Endothelial cell of umbilical vein (primary cell): ENCODE measurements at regions not wholly inside any gene's neighbourhood (a gene's known extent, or its start where the extent isn't known, plus 50 kb on each side); places are given as distances from the start of the nearest gene placed in this dataset.

Experiments
- BruUV-seq: library from RNA; stranded (reverse); fragments of 400-500 nt; replicated peaks from 2 replicates; lab custom pipeline; 2021; lab: Mats Ljungman, UMichigan
- CTCF ChIA-PET: fragments of 300-600, 350-600 bp; sonication (Branson Sonifier 250); formaldehyde crosslinking; loops from one replicate; lab custom pipeline; 2021; ENCODE audit warnings: antibody characterized with exemption, inconsistent platforms; lab: Charles Lee
- POLR2A ChIA-PET: fragments of 300-600, 350-600 bp; sonication (Branson Sonifier 250); formaldehyde crosslinking; loops from one replicate; lab custom pipeline; 2021; ENCODE audit warnings: antibody characterized with exemption, inconsistent platforms; lab: Charles Lee
- DNase-seq: peaks from one replicate; pipeline ENCODE4 v3.0.0-alpha.2; 2011; ENCODE audit warnings: low read depth, low spot score
- FAIRE-seq: peaks from 2 replicates; lab custom pipeline; 2011; peaks lifted over from hg19 to GRCh38; lab: Jason Lieb, UNC
- H2AFZ ChIP-seq: 2 replicates; pipeline ENCODE4 v1.6.0; 2012; ENCODE audit warnings: low read depth, low read length, control low read depth, inconsistent platforms
- H3K27ac ChIP-seq: 2 replicates; pipeline ENCODE4 v1.5.1; 2011; ENCODE audit warnings: low read depth, mild to moderate bottlenecking, control low read depth, low read length, moderate library complexity; ENCODE audit not compliant: insufficient read depth
- H3K27me3 ChIP-seq, 2 experiments: 2 replicates each; pipeline versions ENCODE4 v1.6.0 to v1.6.1; 2011; ENCODE audit warnings: low read length in 2 of 2, mixed read lengths in 1 of 2; ENCODE audit not compliant: control insufficient read depth in 2 of 2, insufficient read depth in 2 of 2
- H3K36me3 ChIP-seq, 2 experiments: 2 replicates in 1 of 2; 3 replicates in 1 of 2; pipeline ENCODE4 v1.5.1; 2011; ENCODE audit warnings: low read length in 2 of 2, mild to moderate bottlenecking in 1 of 2, moderate library complexity in 1 of 2; ENCODE audit not compliant: control insufficient read depth in 2 of 2, insufficient read depth in 2 of 2; ENCODE audit errors: extremely low read depth in 1 of 2
- H3K4me1 ChIP-seq: 3 replicates; pipeline ENCODE4 v1.5.1; 2011; ENCODE audit warnings: mild to moderate bottlenecking, low read length; ENCODE audit not compliant: control insufficient read depth, insufficient read depth; ENCODE audit errors: extremely low read depth
- H3K4me2 ChIP-seq: 2 replicates; pipeline ENCODE4 v1.6.1; 2011; ENCODE audit warnings: low read length, control low read depth, mixed read lengths; ENCODE audit not compliant: insufficient read depth
- H3K4me3 ChIP-seq, 3 experiments: fragments of 200-600 bp in 1 of 3; sonication (generic), shearing (Covaris generic) in 1 of 3; replicated peaks in 1 of 3; 2 replicates each; pipeline ENCODE4 v1.5.1; 2011 to 2016; ENCODE audit warnings: control low read depth in 3 of 3, low read length in 3 of 3, mild to moderate bottlenecking in 2 of 3, inconsistent platforms in 1 of 3, low read depth in 1 of 3, moderate library complexity in 1 of 3; ENCODE audit not compliant: insufficient read depth in 1 of 3
- H3K79me2 ChIP-seq: 2 replicates; pipeline ENCODE4 v1.6.0; 2012; ENCODE audit warnings: low read length, inconsistent platforms; ENCODE audit not compliant: control insufficient read depth, insufficient read depth
- H3K9ac ChIP-seq: replicated peaks from 2 replicates; pipeline ENCODE3; 2011; ENCODE audit warnings: low read length, control low read depth; ENCODE audit not compliant: insufficient read depth; ENCODE audit errors: extremely low read depth
- H3K9me1 ChIP-seq: replicated peaks from 3 replicates; pipeline ENCODE4 v1.6.0; 2011; ENCODE audit warnings: mild to moderate bottlenecking, low read length; ENCODE audit not compliant: control insufficient read depth, insufficient read depth; ENCODE audit errors: extremely low read depth
- H3K9me3 ChIP-seq: replicated peaks from 2 replicates; pipeline ENCODE4 v1.5.1; 2012; ENCODE audit warnings: low read length, inconsistent platforms; ENCODE audit not compliant: control insufficient read depth, insufficient read depth
- H4K20me1 ChIP-seq: replicated peaks from 2 replicates; pipeline ENCODE3; 2011; ENCODE audit warnings: mild to moderate bottlenecking, low read length; ENCODE audit not compliant: control insufficient read depth, insufficient read depth; ENCODE audit errors: extremely low read depth
- EZH2 ChIP-seq: IDR thresholded peaks from 2 replicates; pipeline ENCODE4 v1.6.1; 2012; ENCODE audit warnings: borderline replicate concordance, low read depth, mild to moderate bottlenecking, moderate library complexity, low read length, inconsistent platforms; ENCODE audit not compliant: severe bottlenecking
- FOS ChIP-seq: IDR thresholded peaks from 2 replicates; pipeline ENCODE4 v1.6.1; 2011; ENCODE audit warnings: mild to moderate bottlenecking, low read length, moderate library complexity, borderline replicate concordance; ENCODE audit not compliant: insufficient read depth
- GATA2 ChIP-seq: IDR thresholded peaks from 2 replicates; pipeline ENCODE4 v1.7.0; 2011; ENCODE audit warnings: low read depth, mild to moderate bottlenecking, moderate library complexity, mixed read lengths, low read length; ENCODE audit not compliant: insufficient read length, insufficient read depth
- JUN ChIP-seq: IDR thresholded peaks from 2 replicates; pipeline ENCODE4 v1.6.1; 2011; ENCODE audit warnings: borderline replicate concordance, low read depth; ENCODE audit not compliant: insufficient read length, insufficient read depth
- MYC ChIP-seq: IDR thresholded peaks from one replicate; pipeline ENCODE4 v1.6.1; 2011; ENCODE audit warnings: mild to moderate bottlenecking, low read depth, low read length
- POLR2A ChIP-seq: IDR thresholded peaks from 2 replicates; pipeline ENCODE4 v1.6.1; 2012; ENCODE audit warnings: low read depth, mild to moderate bottlenecking, control low read depth, low read length
- POLR2AphosphoS5 ChIP-seq: IDR thresholded peaks from 2 replicates; pipeline ENCODE4 v1.6.1; 2012; ENCODE audit warnings: low read depth, mild to moderate bottlenecking, control low read depth, low read length, moderate library complexity; ENCODE audit not compliant: insufficient read depth
- dilution Hi-C: fragments of 300-500 bp; cut with MboI; formaldehyde crosslinking; loops from one replicate; pipeline ENCODE4 v1.15.0; 2019; ENCODE audit warnings: low sequenced_read_pairs; ENCODE audit not compliant: extremely low pct_ligation_motif_present
- intact Hi-C: fragments of 100-400 bp; cut with micrococcal nuclease; formaldehyde crosslinking; loops from one replicate; pipeline ENCODE4 v1.10.0; 2022
- TF ChIP-seq, protein P1 (sequence below): IDR thresholded peaks from 2 replicates; pipeline ENCODE4 v1.6.1; 2011; ENCODE audit not compliant: insufficient read depth, insufficient read length
- TF ChIP-seq, protein P2 (sequence below), 2 donors: IDR thresholded peaks; 1 replicate in 1 of 2; 2 replicates in 1 of 2; pipeline ENCODE4 v1.5.1; 2011; ENCODE audit warnings: low read length in 2 of 2, mild to moderate bottlenecking in 2 of 2, moderate library complexity in 2 of 2, control low read depth in 1 of 2, inconsistent platforms in 1 of 2, low read depth in 1 of 2; ENCODE audit not compliant: insufficient read depth in 1 of 2; ENCODE audit errors: extremely low read depth in 1 of 2

DNA sequence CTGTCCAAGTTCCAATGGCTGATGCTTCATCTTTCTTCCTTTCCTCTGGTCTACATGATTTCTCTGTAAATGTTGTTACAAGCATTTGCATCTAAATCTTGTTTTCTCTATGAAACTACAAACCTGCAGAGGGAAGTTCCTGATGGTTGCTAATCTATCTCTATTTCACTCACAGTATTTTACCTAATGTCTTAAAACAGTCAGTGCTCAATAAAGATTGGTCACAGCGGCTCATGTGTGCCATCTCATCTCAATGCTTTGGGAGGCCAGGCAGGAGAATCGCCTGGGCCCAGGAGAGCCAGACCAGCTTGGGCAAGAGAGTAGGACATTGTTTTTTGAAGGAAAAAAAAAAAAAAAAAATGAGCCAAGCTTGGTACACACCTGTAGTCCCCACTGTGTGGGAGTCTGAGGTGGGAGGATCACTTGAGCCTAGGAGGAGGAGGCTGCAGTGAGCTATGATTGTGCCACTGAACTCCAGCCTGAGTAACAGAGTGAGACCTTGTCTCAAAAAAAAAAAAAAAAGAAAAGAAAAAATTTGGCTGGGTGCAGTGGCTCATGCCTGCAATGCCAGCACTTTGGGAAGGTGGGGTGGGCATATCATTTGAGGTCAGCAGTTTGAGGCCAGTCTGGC lies 71.3 kb upstream of the ARMC3 start:
- FAIRE-seq (no peak), DNase-seq (no peak)
- H4K20me1 ChIP-seq = no peaks in the 10 kb centered on the region
- no peaks in the 10 kb centered on the region for H3K4me1 ChIP-seq
- TF ChIP-seq EZH2 = no peak
- no peaks in the 10 kb centered on the region for H3K9me3 ChIP-seq
- H3K27ac ChIP-seq = no peak overlapping the region
- no peaks in the 10 kb centered on the region for H3K36me3 ChIP-seq
- H3K4me2 ChIP-seq = no peak overlapping the region
- no peak overlapping the region for H3K4me3 ChIP-seq
- intact Hi-C loops = no loop called here
- dilution Hi-C loops = no loop called here
- no TSS peak for BruUV-seq
- ChIA-PET POLR2A (no interaction called here), CTCF (no interaction called here)
- H2AFZ ChIP-seq = no peak overlapping the region
- H3K9me1 ChIP-seq = no peaks in the 10 kb centered on the region
- no peak overlapping the region for H3K9ac ChIP-seq
- H3K27me3 ChIP-seq = no peaks in the 10 kb centered on the region
- no peaks in the 10 kb centered on the region for H3K79me2 ChIP-seq

DNA sequence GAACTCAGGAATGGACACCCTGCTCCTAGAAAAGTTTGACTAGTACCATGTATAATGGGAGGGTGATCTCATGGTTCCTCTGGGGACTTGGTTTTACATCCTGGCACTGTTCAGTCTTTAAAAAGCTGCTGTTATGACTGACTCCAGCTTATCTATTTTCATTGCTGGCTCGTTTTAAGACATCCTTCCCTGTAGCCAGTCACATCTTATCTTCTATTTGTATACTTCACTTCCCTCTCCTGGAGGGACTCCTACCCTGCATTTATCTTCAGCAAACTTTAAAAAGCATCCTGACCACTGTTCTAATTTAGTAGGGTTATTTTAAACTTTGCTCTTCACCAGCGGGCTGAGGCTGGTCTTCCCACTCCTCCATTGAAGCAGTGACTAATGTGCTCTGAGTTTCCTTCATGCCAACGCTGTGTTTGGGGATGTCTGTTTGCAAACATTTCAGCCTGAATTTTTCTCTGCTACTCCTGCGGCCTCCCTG lies 72.9 kb upstream of the ARMC3 start:
- BruUV-seq = no TSS peak
- Histone ChIP-seq H3K79me2 (no peaks in the 10 kb centered on the region), H3K27me3 (no peaks in the 10 kb centered on the region), H4K20me1 (no peaks in the 10 kb centered on the region), H3K4me2 (no peak overlapping the region), H3K4me1 (no peaks in the 10 kb centered on the region), H3K9me3 (no peaks in the 10 kb centered on the region), H3K9ac (no peak overlapping the region), H3K27ac (no peak overlapping the region), H2AFZ (no peak overlapping the region), H3K36me3 (no peaks in the 10 kb centered on the region), H3K4me3 (no peak overlapping the region), H3K9me1 (no peaks in the 10 kb centered on the region)
- dilution Hi-C loops = no loop called here
- intact Hi-C loops = loop anchor here (5.0 kb wide), 1 partner anchor 648 kb away; no protein-coding TSS in a partner anchor
- TF ChIP-seq EZH2 (no peak), JUN (no peak), POLR2A (no peak), FOS (no peak), MYC (no peak), GATA2 (no peak), POLR2AphosphoS5 (no peak)
- TF ChIP-seq, protein P1, sequence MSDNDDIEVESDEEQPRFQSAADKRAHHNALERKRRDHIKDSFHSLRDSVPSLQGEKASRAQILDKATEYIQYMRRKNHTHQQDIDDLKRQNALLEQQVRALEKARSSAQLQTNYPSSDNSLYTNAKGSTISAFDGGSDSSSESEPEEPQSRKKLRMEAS = no peak
- TF ChIP-seq, protein P2, sequence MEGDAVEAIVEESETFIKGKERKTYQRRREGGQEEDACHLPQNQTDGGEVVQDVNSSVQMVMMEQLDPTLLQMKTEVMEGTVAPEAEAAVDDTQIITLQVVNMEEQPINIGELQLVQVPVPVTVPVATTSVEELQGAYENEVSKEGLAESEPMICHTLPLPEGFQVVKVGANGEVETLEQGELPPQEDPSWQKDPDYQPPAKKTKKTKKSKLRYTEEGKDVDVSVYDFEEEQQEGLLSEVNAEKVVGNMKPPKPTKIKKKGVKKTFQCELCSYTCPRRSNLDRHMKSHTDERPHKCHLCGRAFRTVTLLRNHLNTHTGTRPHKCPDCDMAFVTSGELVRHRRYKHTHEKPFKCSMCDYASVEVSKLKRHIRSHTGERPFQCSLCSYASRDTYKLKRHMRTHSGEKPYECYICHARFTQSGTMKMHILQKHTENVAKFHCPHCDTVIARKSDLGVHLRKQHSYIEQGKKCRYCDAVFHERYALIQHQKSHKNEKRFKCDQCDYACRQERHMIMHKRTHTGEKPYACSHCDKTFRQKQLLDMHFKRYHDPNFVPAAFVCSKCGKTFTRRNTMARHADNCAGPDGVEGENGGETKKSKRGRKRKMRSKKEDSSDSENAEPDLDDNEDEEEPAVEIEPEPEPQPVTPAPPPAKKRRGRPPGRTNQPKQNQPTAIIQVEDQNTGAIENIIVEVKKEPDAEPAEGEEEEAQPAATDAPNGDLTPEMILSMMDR (IDR thresholded peaks at IDR 0.05; ENCODE audit: extremely low read depth in 1 of 2, insufficient read depth in 1 of 2, low read depth in 1 of 2, low read length in 2 of 2) = no peak
- DNase-seq = no peak
- no peak for FAIRE-seq
- CTCF ChIA-PET = no interaction called here
- POLR2A ChIA-PET = no interaction called here
